SK-N-SH (cell line): ENCODE measurements at regions not wholly inside any gene's neighbourhood (a gene's known extent, or its start where the extent isn't known, plus 50 kb on each side); places are given as distances from the start of the nearest gene placed in this dataset.

Experiments
- CTCF ChIA-PET: fragments of 300-600, 350-600 bp; formaldehyde crosslinking; extraction: SDS; loops from one replicate; lab custom pipeline; 2021; lab: Yijun Ruan, JAX
- POLR2A ChIA-PET: fragments of 350-600 bp; sonication (Branson Sonifier 250); formaldehyde crosslinking; extraction: SDS; loops from one replicate; lab custom pipeline; 2020; ENCODE audit warnings: antibody characterized with exemption, inconsistent platforms; lab: Yijun Ruan, JAX
- DNase-seq: peaks from one replicate; pipeline ENCODE4 v3.0.0; 2012
- H2AFZ ChIP-seq: fragments of 200-600 bp; sonication (generic); 2 replicates; pipeline ENCODE4 v1.8.1; 2016; ENCODE audit warnings: antibody characterized with exemption, mild to moderate bottlenecking, low read depth
- H3F3A ChIP-seq: fragments of 200-600 bp; sonication (generic); replicated peaks from 2 replicates; pipeline ENCODE3; 2016; ENCODE audit warnings: antibody characterized with exemption, mild to moderate bottlenecking; ENCODE audit not compliant: insufficient read depth
- H3K27ac ChIP-seq, 2 experiments: fragments of 200-500 bp in 1 of 2; fragments of 200-600 bp in 1 of 2; sonication (Bioruptor generic) in 1 of 2; sonication (generic), shearing (Covaris generic) in 1 of 2; 2 replicates each; pipeline versions ENCODE4 v1.5.1 to v1.6.1; 2014 to 2016; ENCODE audit warnings: low read depth in 2 of 2, inconsistent platforms in 1 of 2, low read length in 1 of 2, mild to moderate bottlenecking in 1 of 2, mixed read lengths in 1 of 2
- H3K27me3 ChIP-seq: fragments of 200-600 bp; sonication (generic), shearing (Covaris generic); 2 replicates; pipeline ENCODE4 v1.6.1; 2016; ENCODE audit warnings: mixed run types; ENCODE audit not compliant: insufficient read depth
- H3K36me3 ChIP-seq, 2 experiments: fragments of 200-500 bp in 1 of 2; fragments of 200-600 bp in 1 of 2; sonication (Bioruptor generic) in 1 of 2; sonication (generic) in 1 of 2; replicated peaks in 1 of 2; 2 replicates each; pipeline versions ENCODE3 to v1.5.1; 2014 to 2016; ENCODE audit warnings: low read length in 1 of 2, mild to moderate bottlenecking in 1 of 2; ENCODE audit not compliant: insufficient read depth in 2 of 2, control insufficient read depth in 1 of 2
- H3K4me1 ChIP-seq, 2 experiments: fragments of 200-500 bp in 1 of 2; fragments of 200-600 bp in 1 of 2; sonication (Bioruptor generic) in 1 of 2; sonication (generic), shearing (Covaris generic) in 1 of 2; 2 replicates each; pipeline versions ENCODE4 v1.5.1 to v1.6.1; 2014 to 2016; ENCODE audit warnings: low read depth in 1 of 2, low read length in 1 of 2, mixed run types in 1 of 2; ENCODE audit not compliant: insufficient read depth in 2 of 2, control insufficient read depth in 1 of 2
- H3K4me2 ChIP-seq: fragments of 200-600 bp; sonication (generic), shearing (Covaris generic); 2 replicates; pipeline ENCODE4 v1.6.1; 2017; ENCODE audit warnings: mixed run types
- H3K4me3 ChIP-seq, 2 experiments: fragments of 200-500 bp in 1 of 2; fragments of 200-600 bp in 1 of 2; sonication (Bioruptor generic) in 1 of 2; sonication (generic), shearing (Covaris generic) in 1 of 2; 2 replicates each; pipeline versions ENCODE4 v1.5.1 to v1.8.1; 2014 to 2016; ENCODE audit warnings: low read depth in 2 of 2, inconsistent platforms in 1 of 2, low read length in 1 of 2, mild to moderate bottlenecking in 1 of 2, mixed read lengths in 1 of 2, moderate library complexity in 1 of 2
- H3K79me2 ChIP-seq: fragments of 200-600 bp; sonication (generic); 2 replicates; pipeline ENCODE4 v1.8.1; 2017; ENCODE audit warnings: mild to moderate bottlenecking; ENCODE audit not compliant: insufficient read depth
- H3K9ac ChIP-seq: fragments of 200-600 bp; sonication (generic); 2 replicates; pipeline ENCODE4 v1.6.1; 2017; ENCODE audit warnings: mixed run types
- H3K9me2 ChIP-seq: fragments of 200-600 bp; sonication (generic); 2 replicates; pipeline ENCODE4 v1.6.1; 2017; ENCODE audit warnings: mixed run types
- H3K9me3 ChIP-seq: fragments of 200-600 bp; sonication (generic); 2 replicates; pipeline ENCODE4 v1.6.1; 2017; ENCODE audit warnings: mixed run types, mild to moderate bottlenecking, moderate library complexity
- H4K20me1 ChIP-seq: fragments of 200-600 bp; sonication (generic); 2 replicates; pipeline ENCODE4 v1.6.1; 2017; ENCODE audit warnings: mild to moderate bottlenecking, mixed run types; ENCODE audit not compliant: insufficient read depth
- FOSL2 ChIP-seq: IDR thresholded peaks from 2 replicates; pipeline ENCODE4 v1.4.0; 2012; ENCODE audit warnings: low read depth, mild to moderate bottlenecking, moderate library complexity, borderline replicate concordance
- MEF2A ChIP-seq: IDR thresholded peaks from 2 replicates; pipeline ENCODE4 v1.4.0; 2012; ENCODE audit warnings: low read depth, borderline replicate concordance
- NFIC ChIP-seq: IDR thresholded peaks from 2 replicates; pipeline ENCODE4 v1.4.0; 2012; ENCODE audit warnings: borderline replicate concordance
- PBX3 ChIP-seq: IDR thresholded peaks from 2 replicates; pipeline ENCODE4; 2012
- TAF1 ChIP-seq: IDR thresholded peaks from 2 replicates; pipeline ENCODE4 v1.6.1; 2012; ENCODE audit warnings: low read depth, mild to moderate bottlenecking, low read length, moderate library complexity, borderline replicate concordance
- USF1 ChIP-seq: IDR thresholded peaks from 2 replicates; pipeline ENCODE4 v1.4.0; 2012; ENCODE audit warnings: low read depth, borderline replicate concordance
- WGBS: methylation state at CpG from one replicate; pipeline ENCODE4 v1.1.6; 2017; ENCODE audit warnings: low lambda C conversion rate; 5-methylcytosine and 5-hydroxymethylcytosine counted together

- ChIA-PET POLR2A (no interaction called here), CTCF (interaction anchor here (0.6 to 9.9 kb wide), 19 partner anchors 10 to 257 kb away, joined by 3 to 154 read pairs (median 3); partner anchors contain the start of gene OLFM1)
- no peak for TF ChIP-seq MEF2A
- TF ChIP-seq USF1: no peak
- TF ChIP-seq, all 33 proteins: peak for 0
These were observed 137.1 kb upstream of the PPP1R26 start for GRCh38 chr9:135342206-135343130.

GRCh38 chr9:135343136-135343535 is 136.4 kb upstream of the PPP1R26 start:
- Histone ChIP-seq H3K9ac (no peak overlapping the region), H3K27me3 (no peaks in the 10 kb centered on the region), H3K36me3 (no peaks in the 10 kb centered on the region), H3K9me2 (no peaks in the 10 kb centered on the region), H3K4me1 (peaks cover 0 to 15% of the 10 kb centered on the region in 2 experiments; a peak in 2 of 4 replicates), H4K20me1 (no peaks in the 10 kb centered on the region), H2AFZ (no peak overlapping the region), H3K9me3 (no peaks in the 10 kb centered on the region), H3F3A (no peaks in the 10 kb centered on the region), H3K27ac (no peak overlapping the region), H3K79me2 (no peaks in the 10 kb centered on the region), H3K4me2 (no peak overlapping the region), H3K4me3 (no peak overlapping the region)
- ChIA-PET POLR2A (no interaction called here), CTCF (interaction anchor here (0.6 to 9.9 kb wide), 16 partner anchors 10 to 265 kb away, joined by 3 to 154 read pairs (median 4); partner anchors contain the start of gene OLFM1)
- DNase-seq: no peak
- TF ChIP-seq FOSL2 (no peak), PBX3 (no peak), TAF1 (no peak), NFIC (no peak)
- WGBS: 55% methylated on average over 5 of the region's 12 CpGs

More at GRCh38 chr9:135342206-135343130, 137.1 kb upstream of the PPP1R26 start:
- Histone ChIP-seq H2AFZ (no peak overlapping the region), H3K9me3 (no peaks in the 10 kb centered on the region), H3K4me3 (no peak overlapping the region), H3K9me2 (no peaks in the 10 kb centered on the region), H4K20me1 (no peaks in the 10 kb centered on the region), H3K4me1 (peaks cover 0 to 15% of the 10 kb centered on the region in 2 experiments; a peak in 2 of 4 replicates), H3K36me3 (no peaks in the 10 kb centered on the region), H3K9ac (no peak overlapping the region), H3F3A (no peaks in the 10 kb centered on the region), H3K27ac (no peak overlapping the region), H3K27me3 (no peaks in the 10 kb centered on the region), H3K79me2 (no peaks in the 10 kb centered on the region), H3K4me2 (no peak overlapping the region)
- 40% methylated on average over 16 of the region's 23 CpGs for WGBS
- no peak for DNase-seq
